DOHH2 (cell line): ENCODE measurements at regions not wholly inside any gene's neighbourhood (a gene's known extent, or its start where the extent isn't known, plus 50 kb on each side); places are given as distances from the start of the nearest gene placed in this dataset.

ENCODE experiments used
- CTCF ChIP-seq: fragments of 200-600 bp; sonication (generic); IDR thresholded peaks from one replicate; pipeline ENCODE4 v1.5.1; 2014; ENCODE audit warnings: antibody characterized with exemption, mild to moderate bottlenecking, low read depth, low read length; ENCODE audit not compliant: poor library complexity, severe bottlenecking
- EZH2phosphoT487 ChIP-seq: fragments of 200-600 bp; sonication (generic); IDR thresholded peaks from 2 replicates; pipeline ENCODE4 v1.6.1; 2017; ENCODE audit warnings: borderline replicate concordance, mild to moderate bottlenecking, antibody characterized with exemption, low read length, moderate library complexity, mixed read lengths

GRCh38 chr2:180679693-180680092 is 300.7 kb upstream of the UBE2E3 start:
- TF ChIP-seq CTCF (no peak), EZH2phosphoT487 (no peak)
